ENCODE measurements at regions not wholly inside any gene's neighbourhood (a gene's known extent, or its start where the extent isn't known, plus 50 kb on each side); places are given as distances from the start of the nearest gene placed in this dataset.

DNA sequence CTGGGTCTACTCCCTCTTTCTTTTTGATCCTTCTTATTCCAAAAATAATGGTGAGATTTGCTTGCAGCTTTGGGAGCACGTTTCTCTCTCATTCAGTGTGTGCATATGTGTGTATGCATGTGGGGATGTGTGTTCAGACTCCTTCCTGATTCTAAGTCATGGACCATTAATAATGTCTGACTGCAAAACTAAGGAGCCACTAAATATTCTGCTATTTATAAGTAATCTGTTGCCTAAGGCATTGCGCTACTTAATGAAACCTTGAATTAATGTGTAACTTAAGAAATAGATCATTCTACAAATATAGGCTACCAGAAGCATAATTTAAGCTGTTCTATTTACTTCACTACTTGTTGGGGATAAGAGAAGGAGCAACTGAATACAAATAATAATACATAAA is 182.1 kb downstream of the TFCP2L1 start:
- TF ChIP-seq, protein P1, sequence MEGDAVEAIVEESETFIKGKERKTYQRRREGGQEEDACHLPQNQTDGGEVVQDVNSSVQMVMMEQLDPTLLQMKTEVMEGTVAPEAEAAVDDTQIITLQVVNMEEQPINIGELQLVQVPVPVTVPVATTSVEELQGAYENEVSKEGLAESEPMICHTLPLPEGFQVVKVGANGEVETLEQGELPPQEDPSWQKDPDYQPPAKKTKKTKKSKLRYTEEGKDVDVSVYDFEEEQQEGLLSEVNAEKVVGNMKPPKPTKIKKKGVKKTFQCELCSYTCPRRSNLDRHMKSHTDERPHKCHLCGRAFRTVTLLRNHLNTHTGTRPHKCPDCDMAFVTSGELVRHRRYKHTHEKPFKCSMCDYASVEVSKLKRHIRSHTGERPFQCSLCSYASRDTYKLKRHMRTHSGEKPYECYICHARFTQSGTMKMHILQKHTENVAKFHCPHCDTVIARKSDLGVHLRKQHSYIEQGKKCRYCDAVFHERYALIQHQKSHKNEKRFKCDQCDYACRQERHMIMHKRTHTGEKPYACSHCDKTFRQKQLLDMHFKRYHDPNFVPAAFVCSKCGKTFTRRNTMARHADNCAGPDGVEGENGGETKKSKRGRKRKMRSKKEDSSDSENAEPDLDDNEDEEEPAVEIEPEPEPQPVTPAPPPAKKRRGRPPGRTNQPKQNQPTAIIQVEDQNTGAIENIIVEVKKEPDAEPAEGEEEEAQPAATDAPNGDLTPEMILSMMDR (IDR thresholded peaks at IDR 0.05): no peak
- no peak for TF ChIP-seq POLR2A (IDR thresholded peaks at IDR 0.05)
